Liver (tissue), 7 donors: ENCODE measurements at regions not wholly inside any gene's neighbourhood (a gene's known extent, or its start where the extent isn't known, plus 50 kb on each side); places are given as distances from the start of the nearest gene placed in this dataset.

Experiments used
- DNase-seq: peaks from one replicate; pipeline ENCODE4 v3.0.0-alpha.2; 2017; ENCODE audit warnings: low spot score
- H3K27ac ChIP-seq, 2 donors: one replicate each; pipeline ENCODE4 v1.7.0; 2013; ENCODE audit warnings: inconsistent platforms in 2 of 2, low read length in 2 of 2, control low read depth in 1 of 2, low read depth in 1 of 2, mild to moderate bottlenecking in 1 of 2
- H3K27me3 ChIP-seq, 4 donors: one replicate each; pipeline versions ENCODE4 v1.6.1 to v1.7.0; 2013; ENCODE audit warnings: low read length in 3 of 4, inconsistent platforms in 1 of 4, mild to moderate bottlenecking in 1 of 4, moderate library complexity in 1 of 4; ENCODE audit not compliant: control insufficient read depth in 4 of 4, insufficient read depth in 4 of 4
- H3K36me3 ChIP-seq, 4 donors: one replicate each; pipeline versions ENCODE4 v1.6.1 to v1.7.0; 2013; ENCODE audit warnings: low read length in 3 of 4, mild to moderate bottlenecking in 3 of 4, low read depth in 1 of 4, moderate library complexity in 1 of 4; ENCODE audit not compliant: control insufficient read depth in 4 of 4, insufficient read depth in 3 of 4
- H3K4me1 ChIP-seq, 4 donors: one replicate each; pipeline versions ENCODE4 v1.6.1 to v1.7.0; 2013; ENCODE audit warnings: low read length in 3 of 4, mild to moderate bottlenecking in 3 of 4, moderate library complexity in 1 of 4; ENCODE audit not compliant: control insufficient read depth in 4 of 4, insufficient read depth in 4 of 4
- H3K4me3 ChIP-seq, 3 donors: one replicate each; pipeline versions ENCODE4 v1.6.1 to v1.7.0; 2013; ENCODE audit warnings: low read length in 3 of 3, control low read depth in 1 of 3, low read depth in 1 of 3, mild to moderate bottlenecking in 1 of 3
- H3K9ac ChIP-seq, 2 donors: one replicate each; pipeline ENCODE4 v1.7.0; 2013; ENCODE audit warnings: low read length in 2 of 2, mild to moderate bottlenecking in 2 of 2, moderate library complexity in 2 of 2, control low read depth in 1 of 2, low read depth in 1 of 2
- H3K9me3 ChIP-seq, 4 donors: one replicate each; pipeline versions ENCODE4 v1.6.1 to v1.7.0; 2013; ENCODE audit warnings: low read length in 3 of 4; ENCODE audit not compliant: control insufficient read depth in 4 of 4
- EGR1 ChIP-seq, 2 donors: IDR thresholded peaks; 2 replicates each; pipeline ENCODE4 v1.6.1; 2016 to 2018; ENCODE audit warnings: antibody characterized with exemption in 2 of 2, low read depth in 2 of 2
- FOXA1 ChIP-seq: IDR thresholded peaks from 2 replicates; pipeline ENCODE4 v1.6.1; 2016; ENCODE audit warnings: antibody characterized with exemption
- FOXA2 ChIP-seq: IDR thresholded peaks from 2 replicates; pipeline ENCODE4 v1.6.1; 2016; ENCODE audit warnings: antibody characterized with exemption
- HNF4A ChIP-seq, 2 donors: conservative IDR thresholded peaks; 2 replicates each; pipeline ENCODE4 v1.6.1; 2016; ENCODE audit warnings: antibody characterized with exemption in 2 of 2, mild to moderate bottlenecking in 2 of 2
- HNF4G ChIP-seq: IDR thresholded peaks from 2 replicates; pipeline ENCODE4 v1.6.1; 2016; ENCODE audit warnings: antibody characterized with exemption
- JUND ChIP-seq, 2 donors: IDR thresholded peaks; 2 replicates each; pipeline ENCODE4 v1.6.1; 2016; ENCODE audit warnings: antibody characterized with exemption in 2 of 2
- NR2F2 ChIP-seq: IDR thresholded peaks from 2 replicates; pipeline ENCODE4 v1.6.1; 2016; ENCODE audit warnings: antibody characterized with exemption
- RAD21 ChIP-seq, 2 donors: IDR thresholded peaks; 2 replicates each; pipeline ENCODE4 v1.6.1; 2016; ENCODE audit warnings: antibody characterized with exemption in 2 of 2, mild to moderate bottlenecking in 2 of 2
- RXRA ChIP-seq, 2 donors: IDR thresholded peaks; 2 replicates each; pipeline ENCODE4 v1.6.1; 2017 to 2018; ENCODE audit warnings: antibody characterized with exemption in 2 of 2, mild to moderate bottlenecking in 1 of 2
- TAF1 ChIP-seq: conservative IDR thresholded peaks from 2 replicates; pipeline ENCODE4 v1.6.1; 2016; ENCODE audit warnings: antibody characterized with exemption, mild to moderate bottlenecking
- YY1 ChIP-seq: IDR thresholded peaks from 2 replicates; pipeline ENCODE4 v1.6.1; 2016; ENCODE audit warnings: antibody characterized with exemption, mild to moderate bottlenecking
- WGBS: extraction: QIAGEN DNeasy Blood & Tissue Kit; methylation state at CpG from one replicate; pipeline ENCODE4 v1.1.7; 2013; 5-methylcytosine and 5-hydroxymethylcytosine counted together
- TF ChIP-seq, protein P1 (sequence below): IDR thresholded peaks from 2 replicates; pipeline ENCODE4 v1.6.1; 2016; ENCODE audit warnings: antibody characterized with exemption
- TF ChIP-seq, protein P2 (sequence below): IDR thresholded peaks from 2 replicates; pipeline ENCODE4 v1.6.1; 2016; ENCODE audit warnings: antibody characterized with exemption
- donor health status: healthy.
- donor health status: healthy.
- donor health status: healthy.
- donor health status: healthy.

DNA sequence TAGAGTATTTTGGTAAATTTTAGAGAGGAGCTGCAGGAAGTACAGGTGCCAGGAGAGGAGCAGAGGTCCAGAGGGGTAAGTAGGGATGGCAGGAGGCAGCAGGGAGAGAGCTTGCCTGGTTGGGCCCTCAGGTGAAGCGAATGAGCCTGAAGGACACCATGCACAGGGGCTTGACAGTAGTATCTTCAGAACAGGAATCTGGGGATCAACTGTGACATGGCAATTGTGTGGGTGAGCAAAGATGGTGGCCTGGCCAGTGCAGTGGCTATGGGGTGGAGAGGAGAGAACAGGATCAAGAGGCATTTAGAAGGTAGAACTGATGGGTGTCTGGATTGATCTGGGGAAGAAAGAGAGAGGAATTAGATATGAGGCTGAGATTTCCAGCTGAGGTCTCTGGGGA, 64.5 kb upstream of the SMOX start:
- TF ChIP-seq FOXA2 = no peak
- no peak for TF ChIP-seq TAF1
- no peak for TF ChIP-seq HNF4G
- TF ChIP-seq, protein P1, sequence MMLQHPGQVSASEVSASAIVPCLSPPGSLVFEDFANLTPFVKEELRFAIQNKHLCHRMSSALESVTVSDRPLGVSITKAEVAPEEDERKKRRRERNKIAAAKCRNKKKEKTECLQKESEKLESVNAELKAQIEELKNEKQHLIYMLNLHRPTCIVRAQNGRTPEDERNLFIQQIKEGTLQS = no peak

DNA sequence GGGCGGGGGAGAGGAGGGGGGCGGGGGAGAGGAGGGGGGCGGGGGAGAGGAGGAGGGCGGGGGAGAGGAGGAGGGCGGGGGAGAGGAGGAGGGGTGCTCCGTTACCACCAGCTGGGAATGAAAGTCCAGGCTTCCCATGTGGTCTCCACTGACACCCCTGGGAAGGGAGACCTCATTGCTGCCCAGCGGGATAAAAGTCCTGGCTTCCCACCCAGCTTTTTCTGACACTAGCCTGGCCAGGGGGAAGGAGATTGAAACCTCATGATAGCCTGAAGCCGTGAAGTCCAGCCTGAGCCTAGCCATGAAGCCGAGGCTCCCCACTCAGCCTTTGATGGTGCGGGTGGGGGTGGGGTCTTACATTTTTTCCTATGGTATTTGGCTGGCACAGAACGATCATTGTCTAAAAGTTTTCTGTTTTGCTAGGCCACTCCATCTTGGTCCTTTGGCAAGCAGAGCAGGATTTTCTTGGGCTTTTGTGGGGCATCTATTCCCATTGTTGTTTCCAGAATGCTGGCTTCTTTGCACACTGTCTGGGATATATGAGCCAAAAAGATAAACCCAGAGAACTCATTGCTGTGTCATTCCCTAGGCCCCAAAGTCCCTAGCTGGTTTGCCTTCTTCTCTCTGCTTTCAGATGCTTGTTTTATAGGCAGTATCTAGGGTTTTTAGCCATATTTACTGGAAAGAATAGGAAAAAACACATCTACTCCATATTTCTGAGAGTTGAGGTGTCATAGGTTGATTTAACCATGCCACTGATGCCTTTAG, 65.3 kb upstream of the SMOX start:
- H3K9me3 ChIP-seq = no peaks in the 10 kb centered on the region
- H3K4me1 ChIP-seq = peaks cover 0 to 4% (median 3%) of the 10 kb centered on the region in 4 donors
- no peaks in the 10 kb centered on the region for H3K36me3 ChIP-seq
- H3K9ac ChIP-seq = no peak overlapping the region
- H3K27me3 ChIP-seq = no peaks in the 10 kb centered on the region
- TF ChIP-seq, protein P1 = no peak
- TF ChIP-seq RAD21 (IDR thresholded peaks at IDR 0.05) (no peak), JUND (IDR thresholded peaks at IDR 0.05) (no peak), RXRA (IDR thresholded peaks at IDR 0.05) (no peak), YY1 (no peak), EGR1 (IDR thresholded peaks at IDR 0.05; ENCODE audit: low read depth in 2 of 2) (no peak), TAF1 (no peak), FOXA1 (no peak), HNF4A (conservative IDR thresholded peaks at IDR 0.05) (no peak), NR2F2 (no peak)
- TF ChIP-seq, protein P2, sequence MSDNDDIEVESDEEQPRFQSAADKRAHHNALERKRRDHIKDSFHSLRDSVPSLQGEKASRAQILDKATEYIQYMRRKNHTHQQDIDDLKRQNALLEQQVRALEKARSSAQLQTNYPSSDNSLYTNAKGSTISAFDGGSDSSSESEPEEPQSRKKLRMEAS = no peak
- 38% methylated on average over 7 of the region's 11 CpGs for WGBS
- no peak overlapping the region for H3K27ac ChIP-seq
- no peak for DNase-seq
- H3K4me3 ChIP-seq = no peak overlapping the region

More for the DNA sequence above, 64.5 kb upstream of the SMOX start:
- no peak for DNase-seq
- Histone ChIP-seq H3K36me3 (no peaks in the 10 kb centered on the region), H3K4me3 (no peak overlapping the region), H3K27ac (no peak overlapping the region), H3K27me3 (no peaks in the 10 kb centered on the region), H3K4me1 (peaks cover 0 to 4% (median 3%) of the 10 kb centered on the region in 4 donors), H3K9me3 (no peaks in the 10 kb centered on the region), H3K9ac (no peak overlapping the region)
- 98% methylated on average over 1 of the region's 1 CpG for WGBS

DNA sequence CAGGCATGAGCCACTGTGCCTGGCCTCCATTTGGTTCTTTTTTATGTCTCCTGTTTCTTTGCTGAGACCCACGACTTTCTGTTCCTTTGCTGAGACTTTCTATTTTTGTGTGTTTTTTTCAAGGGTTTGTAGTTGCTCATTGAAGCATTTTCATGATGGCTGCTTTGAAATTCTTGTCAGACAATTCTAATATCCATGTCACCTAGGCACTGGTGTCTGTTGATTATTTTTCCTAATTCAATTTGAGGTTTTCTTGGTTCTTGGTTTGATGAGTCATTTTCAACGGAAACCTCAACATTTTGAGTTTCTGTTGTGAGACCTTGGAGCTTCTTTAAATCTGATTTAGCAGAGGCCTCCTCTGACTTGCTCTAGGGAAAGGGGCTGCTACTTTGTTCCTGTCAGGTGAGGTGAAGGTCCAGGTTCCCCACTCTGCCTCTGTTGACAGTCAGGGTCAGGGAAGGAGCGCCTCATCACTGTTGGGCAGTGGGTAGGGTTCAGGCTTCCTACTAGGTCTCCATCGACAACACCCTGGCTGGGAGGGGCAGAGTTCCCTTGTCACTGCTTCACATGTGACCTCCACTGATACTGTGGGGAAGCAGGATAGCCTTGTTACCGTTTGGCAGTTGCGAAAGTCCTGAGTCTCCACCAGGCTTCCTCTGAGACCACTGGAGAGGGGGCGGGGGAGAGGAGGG, 66.1 kb upstream of the SMOX start:
- Histone ChIP-seq H3K27ac (no peak overlapping the region), H3K36me3 (no peaks in the 10 kb centered on the region), H3K4me1 (peaks cover 0 to 4% (median 3%) of the 10 kb centered on the region in 4 donors), H3K27me3 (no peaks in the 10 kb centered on the region), H3K9me3 (no peaks in the 10 kb centered on the region), H3K4me3 (no peak overlapping the region), H3K9ac (no peak overlapping the region)
- DNase-seq = peak; percentile 76
- no peak for TF ChIP-seq FOXA2
- no peak for TF ChIP-seq FOXA1
- no peak for TF ChIP-seq TAF1
- WGBS = 32% methylated on average over 6 of the region's 7 CpGs
